Endothelial cell of umbilical vein (primary cell): ENCODE measurements at regions not wholly inside any gene's neighbourhood (a gene's known extent, or its start where the extent isn't known, plus 50 kb on each side); places are given as distances from the start of the nearest gene placed in this dataset.

Source experiments
- BruUV-seq: library from RNA; stranded (reverse); fragments of 400-500 nt; replicated peaks from 2 replicates; lab custom pipeline; 2021; lab: Mats Ljungman, UMichigan
- CTCF ChIA-PET: fragments of 300-600, 350-600 bp; sonication (Branson Sonifier 250); formaldehyde crosslinking; loops from one replicate; lab custom pipeline; 2021; ENCODE audit warnings: antibody characterized with exemption, inconsistent platforms; lab: Charles Lee
- POLR2A ChIA-PET: fragments of 300-600, 350-600 bp; sonication (Branson Sonifier 250); formaldehyde crosslinking; loops from one replicate; lab custom pipeline; 2021; ENCODE audit warnings: antibody characterized with exemption, inconsistent platforms; lab: Charles Lee
- DNase-seq: peaks from one replicate; pipeline ENCODE4 v3.0.0-alpha.2; 2011; ENCODE audit warnings: low read depth, low spot score
- FAIRE-seq: peaks from 2 replicates; lab custom pipeline; 2011; peaks lifted over from hg19 to GRCh38; lab: Jason Lieb, UNC
- H2AFZ ChIP-seq: 2 replicates; pipeline ENCODE4 v1.6.0; 2012; ENCODE audit warnings: low read depth, low read length, control low read depth, inconsistent platforms
- H3K27ac ChIP-seq: 2 replicates; pipeline ENCODE4 v1.5.1; 2011; ENCODE audit warnings: low read depth, mild to moderate bottlenecking, control low read depth, low read length, moderate library complexity; ENCODE audit not compliant: insufficient read depth
- H3K27me3 ChIP-seq, 2 experiments: 2 replicates each; pipeline versions ENCODE4 v1.6.0 to v1.6.1; 2011; ENCODE audit warnings: low read length in 2 of 2, mixed read lengths in 1 of 2; ENCODE audit not compliant: control insufficient read depth in 2 of 2, insufficient read depth in 2 of 2
- H3K36me3 ChIP-seq, 2 experiments: 2 replicates in 1 of 2; 3 replicates in 1 of 2; pipeline ENCODE4 v1.5.1; 2011; ENCODE audit warnings: low read length in 2 of 2, mild to moderate bottlenecking in 1 of 2, moderate library complexity in 1 of 2; ENCODE audit not compliant: control insufficient read depth in 2 of 2, insufficient read depth in 2 of 2; ENCODE audit errors: extremely low read depth in 1 of 2
- H3K4me1 ChIP-seq: 3 replicates; pipeline ENCODE4 v1.5.1; 2011; ENCODE audit warnings: mild to moderate bottlenecking, low read length; ENCODE audit not compliant: control insufficient read depth, insufficient read depth; ENCODE audit errors: extremely low read depth
- H3K4me2 ChIP-seq: 2 replicates; pipeline ENCODE4 v1.6.1; 2011; ENCODE audit warnings: low read length, control low read depth, mixed read lengths; ENCODE audit not compliant: insufficient read depth
- H3K4me3 ChIP-seq, 3 experiments: fragments of 200-600 bp in 1 of 3; sonication (generic), shearing (Covaris generic) in 1 of 3; replicated peaks in 1 of 3; 2 replicates each; pipeline ENCODE4 v1.5.1; 2011 to 2016; ENCODE audit warnings: control low read depth in 3 of 3, low read length in 3 of 3, mild to moderate bottlenecking in 2 of 3, inconsistent platforms in 1 of 3, low read depth in 1 of 3, moderate library complexity in 1 of 3; ENCODE audit not compliant: insufficient read depth in 1 of 3
- H3K79me2 ChIP-seq: 2 replicates; pipeline ENCODE4 v1.6.0; 2012; ENCODE audit warnings: low read length, inconsistent platforms; ENCODE audit not compliant: control insufficient read depth, insufficient read depth
- H3K9ac ChIP-seq: replicated peaks from 2 replicates; pipeline ENCODE3; 2011; ENCODE audit warnings: low read length, control low read depth; ENCODE audit not compliant: insufficient read depth; ENCODE audit errors: extremely low read depth
- H3K9me1 ChIP-seq: replicated peaks from 3 replicates; pipeline ENCODE4 v1.6.0; 2011; ENCODE audit warnings: mild to moderate bottlenecking, low read length; ENCODE audit not compliant: control insufficient read depth, insufficient read depth; ENCODE audit errors: extremely low read depth
- H3K9me3 ChIP-seq: replicated peaks from 2 replicates; pipeline ENCODE4 v1.5.1; 2012; ENCODE audit warnings: low read length, inconsistent platforms; ENCODE audit not compliant: control insufficient read depth, insufficient read depth
- H4K20me1 ChIP-seq: replicated peaks from 2 replicates; pipeline ENCODE3; 2011; ENCODE audit warnings: mild to moderate bottlenecking, low read length; ENCODE audit not compliant: control insufficient read depth, insufficient read depth; ENCODE audit errors: extremely low read depth
- CTCF ChIP-seq, 2 donors: IDR thresholded peaks; 1 replicate in 1 of 2; 2 replicates in 1 of 2; pipeline ENCODE4 v1.5.1; 2011; ENCODE audit warnings: low read length in 2 of 2, mild to moderate bottlenecking in 2 of 2, moderate library complexity in 2 of 2, control low read depth in 1 of 2, inconsistent platforms in 1 of 2, low read depth in 1 of 2; ENCODE audit not compliant: insufficient read depth in 1 of 2; ENCODE audit errors: extremely low read depth in 1 of 2
- EZH2 ChIP-seq: IDR thresholded peaks from 2 replicates; pipeline ENCODE4 v1.6.1; 2012; ENCODE audit warnings: borderline replicate concordance, low read depth, mild to moderate bottlenecking, moderate library complexity, low read length, inconsistent platforms; ENCODE audit not compliant: severe bottlenecking
- FOS ChIP-seq: IDR thresholded peaks from 2 replicates; pipeline ENCODE4 v1.6.1; 2011; ENCODE audit warnings: mild to moderate bottlenecking, low read length, moderate library complexity, borderline replicate concordance; ENCODE audit not compliant: insufficient read depth
- GATA2 ChIP-seq: IDR thresholded peaks from 2 replicates; pipeline ENCODE4 v1.7.0; 2011; ENCODE audit warnings: low read depth, mild to moderate bottlenecking, moderate library complexity, mixed read lengths, low read length; ENCODE audit not compliant: insufficient read length, insufficient read depth
- JUN ChIP-seq: IDR thresholded peaks from 2 replicates; pipeline ENCODE4 v1.6.1; 2011; ENCODE audit warnings: borderline replicate concordance, low read depth; ENCODE audit not compliant: insufficient read length, insufficient read depth
- MAX ChIP-seq: IDR thresholded peaks from 2 replicates; pipeline ENCODE4 v1.6.1; 2011; ENCODE audit not compliant: insufficient read depth, insufficient read length
- MYC ChIP-seq: IDR thresholded peaks from one replicate; pipeline ENCODE4 v1.6.1; 2011; ENCODE audit warnings: mild to moderate bottlenecking, low read depth, low read length
- POLR2A ChIP-seq: IDR thresholded peaks from 2 replicates; pipeline ENCODE4 v1.6.1; 2012; ENCODE audit warnings: low read depth, mild to moderate bottlenecking, control low read depth, low read length
- POLR2AphosphoS5 ChIP-seq: IDR thresholded peaks from 2 replicates; pipeline ENCODE4 v1.6.1; 2012; ENCODE audit warnings: low read depth, mild to moderate bottlenecking, control low read depth, low read length, moderate library complexity; ENCODE audit not compliant: insufficient read depth
- dilution Hi-C: fragments of 300-500 bp; cut with MboI; formaldehyde crosslinking; loops from one replicate; pipeline ENCODE4 v1.15.0; 2019; ENCODE audit warnings: low sequenced_read_pairs; ENCODE audit not compliant: extremely low pct_ligation_motif_present
- intact Hi-C: fragments of 100-400 bp; cut with micrococcal nuclease; formaldehyde crosslinking; loops from one replicate; pipeline ENCODE4 v1.10.0; 2022

- Histone ChIP-seq H3K9ac (no peak overlapping the region), H3K9me1 (no peaks in the 10 kb centered on the region), H3K79me2 (no peaks in the 10 kb centered on the region), H3K9me3 (peaks cover 3% of the 10 kb centered on the region), H3K27ac (no peak overlapping the region), H3K4me1 (no peaks in the 10 kb centered on the region), H3K36me3 (no peaks in the 10 kb centered on the region), H2AFZ (no peak overlapping the region), H4K20me1 (no peaks in the 10 kb centered on the region), H3K4me2 (no peak overlapping the region), H3K4me3 (no peak overlapping the region), H3K27me3 (no peaks in the 10 kb centered on the region)
- peak; percentile 10 to 23 for TF ChIP-seq CTCF (IDR thresholded peaks at IDR 0.05; ENCODE audit: extremely low read depth in 1 of 2, insufficient read depth in 1 of 2, low read depth in 1 of 2, low read length in 2 of 2)
- TF ChIP-seq JUN = no peak
- TF ChIP-seq MAX = peak; percentile 81
- intact Hi-C loops (loop anchor here (5.0 kb wide), 1 partner anchor 1632 kb away; no protein-coding TSS in a partner anchor), dilution Hi-C loops (no loop called here)
- no peak for FAIRE-seq
- DNase-seq = no peak
- no TSS peak for BruUV-seq
- POLR2A ChIA-PET = no interaction called here
- CTCF ChIA-PET = no interaction called here
These were observed 260.0 kb downstream of the C6orf118 start for GRCh38 chr6:165049362-165049761.

GRCh38 chr6:165047952-165048351 is 261.5 kb downstream of the C6orf118 start:
- Histone ChIP-seq H3K9me3 (peaks cover 3% of the 10 kb centered on the region), H3K9me1 (no peaks in the 10 kb centered on the region), H3K27ac (no peak overlapping the region), H3K4me1 (no peaks in the 10 kb centered on the region), H3K4me2 (no peak overlapping the region), H4K20me1 (no peaks in the 10 kb centered on the region), H3K27me3 (no peaks in the 10 kb centered on the region), H3K36me3 (no peaks in the 10 kb centered on the region), H3K9ac (no peak overlapping the region), H3K79me2 (no peaks in the 10 kb centered on the region), H3K4me3 (no peak overlapping the region), H2AFZ (no peak overlapping the region)
- POLR2A ChIA-PET = no interaction called here
- no peak for FAIRE-seq
- intact Hi-C loops = loop anchor here (5.0 kb wide), 1 partner anchor 1631 kb away; no protein-coding TSS in a partner anchor
- CTCF ChIA-PET = no interaction called here
- no peak for DNase-seq
- TF ChIP-seq MYC (no peak), JUN (no peak), EZH2 (no peak), MAX (no peak), FOS (no peak), CTCF (IDR thresholded peaks at IDR 0.05; ENCODE audit: extremely low read depth in 1 of 2, insufficient read depth in 1 of 2, low read depth in 1 of 2, low read length in 2 of 2) (no peak), GATA2 (no peak), POLR2AphosphoS5 (no peak), POLR2A (no peak)
- no TSS peak for BruUV-seq
- dilution Hi-C loops = no loop called here
